PC-9 (cell line): ENCODE measurements at regions not wholly inside any gene's neighbourhood (a gene's known extent, or its start where the extent isn't known, plus 50 kb on each side); places are given as distances from the start of the nearest gene placed in this dataset.

Source experiments
- CTCF ChIP-seq: fragments of 200-600 bp; sonication (generic); conservative IDR thresholded peaks from 2 replicates; pipeline ENCODE4 v1.6.1; 2017; ENCODE audit warnings: mixed run types, antibody characterized with exemption, mild to moderate bottlenecking, moderate library complexity
- EZH2 ChIP-seq: fragments of 200-600 bp; sonication (generic); IDR thresholded peaks from 2 replicates; pipeline ENCODE4 v1.8.0; 2017; ENCODE audit warnings: antibody characterized with exemption, low read depth

- TF ChIP-seq CTCF: no peak
- TF ChIP-seq EZH2: no peak
Measured at GRCh38 chr5:133792024-133792423, 176.4 kb downstream of the C5orf15 start.
